SH-SY5Y (cell line): ENCODE measurements at regions not wholly inside any gene's neighbourhood (a gene's known extent, or its start where the extent isn't known, plus 50 kb on each side); places are given as distances from the start of the nearest gene placed in this dataset.

Experiments used
- GATA2 ChIP-seq: IDR thresholded peaks from 2 replicates; pipeline ENCODE4 v1.6.1; 2011; ENCODE audit warnings: mild to moderate bottlenecking, low read depth, low read length
- GATA3 ChIP-seq: IDR thresholded peaks from 2 replicates; pipeline ENCODE4 v1.6.1; 2011; ENCODE audit warnings: low read depth, mild to moderate bottlenecking, low read length, moderate library complexity

DNA sequence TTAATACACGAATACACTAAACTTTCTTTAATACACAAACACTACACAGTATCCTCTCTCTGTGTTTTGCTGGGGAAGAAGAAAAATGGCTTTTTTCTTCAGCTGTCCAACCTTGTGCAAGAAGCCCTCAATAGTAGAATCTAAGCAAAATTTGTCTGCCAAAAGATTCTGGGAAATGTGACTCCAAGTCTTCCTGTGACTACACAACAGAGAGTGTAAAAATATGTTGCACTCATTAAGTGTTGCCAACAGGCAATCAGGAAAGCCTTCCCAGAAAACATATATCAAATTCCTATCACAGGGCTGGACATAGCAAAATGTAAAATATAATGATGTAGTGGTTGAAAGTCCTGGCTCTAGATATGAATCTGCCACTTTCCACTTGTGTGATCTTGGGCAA lies 825.1 kb upstream of the ZWINT start:
- TF ChIP-seq GATA3 (no peak), GATA2 (no peak)
